D721Med (cell line): ENCODE measurements at regions not wholly inside any gene's neighbourhood (a gene's known extent, or its start where the extent isn't known, plus 50 kb on each side); places are given as distances from the start of the nearest gene placed in this dataset.

Experiments
- DNase-seq: peaks from one replicate; pipeline ENCODE4 v3.0.0; 2011; ENCODE audit warnings: low spot score; ENCODE audit not compliant: insufficient read length
- FAIRE-seq: peaks from 2 replicates; lab custom pipeline; 2011; peaks lifted over from hg19 to GRCh38; lab: Jason Lieb, UNC
- TF ChIP-seq, protein P1 (sequence below): IDR thresholded peaks from 2 replicates; pipeline ENCODE4 v1.5.1; 2012; ENCODE audit warnings: mild to moderate bottlenecking, control low read depth; ENCODE audit not compliant: insufficient read depth; ENCODE audit errors: missing control alignments

DNA sequence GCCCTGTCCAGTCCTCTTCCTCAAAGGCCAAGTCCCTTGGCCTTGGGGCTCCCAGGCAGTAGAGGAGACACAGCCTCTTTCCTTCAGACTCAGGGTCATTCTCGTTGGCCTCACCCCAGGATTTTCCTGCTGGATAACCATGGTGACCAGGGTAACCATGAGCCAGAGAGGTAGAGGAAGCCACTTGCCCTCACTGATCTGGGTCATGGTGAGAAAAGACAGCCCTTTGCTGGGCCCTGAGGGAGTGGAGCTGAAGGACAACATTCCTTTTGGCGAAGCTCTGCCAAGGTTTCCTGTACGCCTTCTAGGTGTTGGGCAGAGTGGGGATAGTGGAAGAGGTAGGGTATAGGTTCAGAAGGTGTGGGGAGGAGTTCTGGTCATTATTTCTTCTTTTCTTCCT, 53.1 kb upstream of the WNT4 start:
- FAIRE-seq (no peak), DNase-seq (no peak)
- TF ChIP-seq, protein P1, sequence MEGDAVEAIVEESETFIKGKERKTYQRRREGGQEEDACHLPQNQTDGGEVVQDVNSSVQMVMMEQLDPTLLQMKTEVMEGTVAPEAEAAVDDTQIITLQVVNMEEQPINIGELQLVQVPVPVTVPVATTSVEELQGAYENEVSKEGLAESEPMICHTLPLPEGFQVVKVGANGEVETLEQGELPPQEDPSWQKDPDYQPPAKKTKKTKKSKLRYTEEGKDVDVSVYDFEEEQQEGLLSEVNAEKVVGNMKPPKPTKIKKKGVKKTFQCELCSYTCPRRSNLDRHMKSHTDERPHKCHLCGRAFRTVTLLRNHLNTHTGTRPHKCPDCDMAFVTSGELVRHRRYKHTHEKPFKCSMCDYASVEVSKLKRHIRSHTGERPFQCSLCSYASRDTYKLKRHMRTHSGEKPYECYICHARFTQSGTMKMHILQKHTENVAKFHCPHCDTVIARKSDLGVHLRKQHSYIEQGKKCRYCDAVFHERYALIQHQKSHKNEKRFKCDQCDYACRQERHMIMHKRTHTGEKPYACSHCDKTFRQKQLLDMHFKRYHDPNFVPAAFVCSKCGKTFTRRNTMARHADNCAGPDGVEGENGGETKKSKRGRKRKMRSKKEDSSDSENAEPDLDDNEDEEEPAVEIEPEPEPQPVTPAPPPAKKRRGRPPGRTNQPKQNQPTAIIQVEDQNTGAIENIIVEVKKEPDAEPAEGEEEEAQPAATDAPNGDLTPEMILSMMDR = no peak

DNA sequence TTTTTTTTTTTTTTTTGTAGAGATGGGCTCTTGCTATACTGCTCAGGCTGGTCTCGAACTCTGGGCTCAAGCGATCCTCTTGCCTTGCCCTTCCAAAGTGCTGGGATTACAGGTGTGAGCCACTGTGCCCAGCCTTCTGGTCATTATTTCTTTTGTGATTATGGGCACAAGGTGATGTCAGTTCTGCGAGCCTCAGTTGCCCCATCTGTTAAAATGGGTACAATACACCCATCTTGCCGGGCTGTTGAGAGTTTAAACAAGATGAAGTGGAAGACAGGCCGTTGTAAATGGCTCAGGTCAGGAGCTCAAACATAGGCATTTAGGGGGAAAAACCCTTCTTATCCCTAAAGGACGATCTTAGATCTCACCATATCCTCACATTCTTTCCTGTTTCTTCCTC, 53.7 kb upstream of the WNT4 start:
- TF ChIP-seq, protein P1 = no peak
- no peak for FAIRE-seq
- no peak for DNase-seq

DNA sequence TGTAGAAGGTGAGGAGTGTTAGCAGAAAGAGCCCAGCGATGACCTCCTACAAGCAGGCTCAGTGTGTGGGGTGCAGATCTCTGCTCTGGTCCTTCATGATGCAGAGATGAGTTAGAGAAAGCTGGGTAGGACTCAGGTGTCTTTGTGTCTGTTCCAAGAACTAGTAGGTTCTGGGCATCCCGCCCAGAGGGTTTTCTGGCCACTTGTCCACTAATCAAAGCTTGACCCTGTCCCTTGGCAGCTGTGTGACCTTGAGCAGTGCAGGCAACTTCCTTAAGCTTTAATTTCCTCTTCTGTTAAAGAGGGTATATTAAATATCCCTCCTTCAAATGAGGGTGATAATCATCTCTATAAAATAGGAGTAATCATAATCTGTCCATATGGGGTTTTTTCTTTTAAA, 54.7 kb upstream of the WNT4 start:
- no peak for FAIRE-seq

DNA sequence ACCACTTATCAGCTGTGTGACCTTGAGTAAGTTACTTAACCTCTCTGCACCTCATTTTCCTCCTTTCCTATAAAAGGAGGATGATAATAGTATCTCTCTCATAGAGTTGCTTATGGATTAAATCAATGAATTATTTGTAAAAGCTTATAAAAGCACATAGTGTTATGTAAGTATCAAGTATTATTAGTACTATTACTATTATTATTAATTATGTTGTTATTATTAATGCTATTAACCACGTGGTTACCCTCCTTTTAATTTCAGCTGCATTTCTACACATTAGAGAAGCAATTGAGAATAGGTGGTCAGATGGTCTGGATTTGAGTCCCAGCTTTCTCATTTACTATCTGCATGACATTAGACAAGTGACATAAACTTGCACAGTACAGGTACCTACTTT, 58.1 kb upstream of the WNT4 start:
- no peak for DNase-seq
- no peak for FAIRE-seq
- TF ChIP-seq, protein P1 = no peak

More for the DNA sequence above, 54.7 kb upstream of the WNT4 start:
- no peak for DNase-seq
- TF ChIP-seq, protein P1 = no peak

DNA sequence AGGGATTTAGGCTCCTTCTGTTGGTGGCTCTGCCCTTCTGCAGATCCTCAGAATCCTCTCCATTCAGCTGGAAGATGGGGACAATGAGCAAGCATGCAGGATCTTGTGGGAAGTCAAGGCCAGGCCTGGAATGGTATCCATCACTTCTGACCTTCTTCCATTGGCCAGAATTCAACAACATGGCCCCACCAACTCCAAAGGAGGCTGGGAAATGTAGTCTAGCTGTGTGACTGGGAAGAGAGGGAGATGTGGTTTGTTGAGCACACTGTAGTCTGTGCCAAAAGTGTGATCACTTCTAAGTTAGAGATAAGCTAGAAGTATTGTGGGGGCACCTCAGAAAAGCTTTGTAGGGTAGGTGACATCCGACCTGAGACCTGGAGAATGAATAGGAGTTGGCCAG, 60.4 kb upstream of the WNT4 start:
- TF ChIP-seq, protein P1 = no peak
- no peak for FAIRE-seq
- no peak for DNase-seq

DNA sequence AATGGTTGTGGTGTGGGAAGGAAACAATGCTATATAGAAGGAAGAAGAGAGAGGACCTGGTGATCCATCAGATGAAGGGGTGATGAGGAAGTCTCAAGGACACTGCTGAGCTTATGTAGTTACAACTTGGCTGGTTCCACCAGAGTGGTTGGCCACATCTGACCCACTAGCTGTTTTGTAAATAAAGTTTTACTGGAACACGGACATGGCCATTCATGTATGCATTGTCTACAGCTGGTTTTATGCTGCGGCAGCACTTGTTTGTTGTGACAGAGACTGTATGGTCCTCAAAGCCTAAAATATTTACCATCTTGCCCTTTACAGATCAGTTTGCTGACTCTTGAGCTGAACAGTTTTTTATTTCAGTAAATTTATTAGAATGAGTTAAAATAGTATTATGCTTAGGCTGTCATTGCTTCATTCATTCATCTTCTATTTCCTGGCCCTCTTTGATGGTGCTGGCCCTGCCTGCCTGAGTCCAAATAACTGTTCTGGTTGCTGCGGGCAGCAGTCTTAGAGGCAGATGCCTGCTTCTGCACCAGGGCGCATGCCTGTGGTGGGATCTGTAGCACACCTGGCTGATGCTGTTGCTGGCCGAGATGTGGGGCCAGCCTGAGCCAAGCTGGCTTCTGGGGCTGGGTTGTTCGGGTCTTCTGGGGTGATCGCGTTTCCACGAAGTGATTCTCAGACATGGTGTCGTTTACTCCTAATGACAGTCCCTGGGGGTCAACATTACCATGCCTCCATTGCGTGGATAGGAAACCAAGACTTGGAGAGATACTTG, 61.4 kb upstream of the WNT4 start:
- no peak for DNase-seq
- TF ChIP-seq, protein P1 = no peak
- FAIRE-seq = no peak
